Skeletal muscle satellite cell (primary cell): ENCODE measurements at regions not wholly inside any gene's neighbourhood (a gene's known extent, or its start where the extent isn't known, plus 50 kb on each side); places are given as distances from the start of the nearest gene placed in this dataset.

Experiments
- H3K27me3 ChIP-seq: 2 replicates; pipeline ENCODE4 v1.7.0; 2013; ENCODE audit warnings: low read length; ENCODE audit not compliant: control insufficient read depth, insufficient read depth
- H3K36me3 ChIP-seq: 2 replicates; pipeline ENCODE4 v1.7.0; 2013; ENCODE audit warnings: mild to moderate bottlenecking, control low read depth, low read length; ENCODE audit not compliant: insufficient read depth
- H3K4me1 ChIP-seq: 2 replicates; pipeline ENCODE4 v1.7.0; 2013; ENCODE audit warnings: low read length; ENCODE audit not compliant: control insufficient read depth, insufficient read depth
- H3K4me2 ChIP-seq: 2 replicates; pipeline ENCODE4 v1.7.0; 2013; ENCODE audit warnings: mild to moderate bottlenecking, low read length
- H3K4me3 ChIP-seq: 2 replicates; pipeline ENCODE4 v1.7.0; 2013; ENCODE audit warnings: low read length
- H3K9ac ChIP-seq: 2 replicates; pipeline ENCODE4 v1.7.0; 2013; ENCODE audit warnings: mild to moderate bottlenecking, low read depth, low read length, moderate library complexity
- H3K9me3 ChIP-seq: replicated peaks from 2 replicates; pipeline ENCODE4 v1.7.0; 2013; ENCODE audit warnings: mild to moderate bottlenecking, control low read depth, low read length

DNA sequence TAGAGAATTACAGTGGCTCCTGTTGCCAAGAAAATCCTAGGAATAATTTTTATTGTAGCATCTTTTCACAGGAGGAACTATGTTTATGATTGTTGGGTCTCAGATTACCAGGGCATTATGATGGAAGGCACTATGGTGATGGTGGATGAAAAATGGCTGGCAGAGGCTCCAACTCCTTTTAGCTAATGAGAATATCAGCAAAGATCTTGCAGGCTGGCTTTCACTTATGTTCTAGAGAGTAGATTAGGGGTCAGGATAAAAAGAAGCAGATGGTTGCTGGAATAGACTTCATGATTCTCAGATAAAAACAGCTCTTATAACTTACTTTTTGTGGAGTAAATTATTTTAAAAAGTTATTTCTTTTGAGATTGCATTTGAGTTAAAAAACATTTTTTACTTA lies 501.9 kb downstream of the TRHDE start:
- H3K27me3 ChIP-seq = no peaks in the 10 kb centered on the region
- H3K36me3 ChIP-seq = no peaks in the 10 kb centered on the region
- H3K9me3 ChIP-seq = no peaks in the 10 kb centered on the region
- H3K4me2 ChIP-seq = no peak overlapping the region
- H3K4me1 ChIP-seq = no peaks in the 10 kb centered on the region
- no peak overlapping the region for H3K4me3 ChIP-seq
- H3K9ac ChIP-seq = no peak overlapping the region

DNA sequence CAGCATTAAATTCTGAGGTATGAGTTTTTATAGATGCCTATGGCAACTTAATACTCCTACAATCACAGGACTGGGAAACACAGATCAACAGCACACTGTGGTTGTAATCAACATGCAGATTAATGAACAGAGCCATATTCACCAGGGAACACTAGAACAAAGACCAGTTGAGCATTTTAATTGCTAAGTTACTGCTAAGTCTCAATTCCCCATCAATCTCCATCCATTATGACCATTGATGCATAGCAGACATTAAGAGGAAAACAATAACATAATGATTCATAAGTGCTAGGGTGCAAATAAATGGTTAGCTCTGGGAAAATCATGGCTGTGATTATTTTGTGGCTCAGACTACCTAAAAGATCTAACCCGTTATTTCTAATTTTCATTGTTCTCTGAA lies 505.6 kb downstream of the TRHDE start:
- Histone ChIP-seq H3K4me2 (no peak overlapping the region), H3K36me3 (no peaks in the 10 kb centered on the region), H3K9me3 (no peaks in the 10 kb centered on the region), H3K27me3 (no peaks in the 10 kb centered on the region), H3K9ac (no peak overlapping the region), H3K4me3 (no peak overlapping the region), H3K4me1 (no peaks in the 10 kb centered on the region)

DNA sequence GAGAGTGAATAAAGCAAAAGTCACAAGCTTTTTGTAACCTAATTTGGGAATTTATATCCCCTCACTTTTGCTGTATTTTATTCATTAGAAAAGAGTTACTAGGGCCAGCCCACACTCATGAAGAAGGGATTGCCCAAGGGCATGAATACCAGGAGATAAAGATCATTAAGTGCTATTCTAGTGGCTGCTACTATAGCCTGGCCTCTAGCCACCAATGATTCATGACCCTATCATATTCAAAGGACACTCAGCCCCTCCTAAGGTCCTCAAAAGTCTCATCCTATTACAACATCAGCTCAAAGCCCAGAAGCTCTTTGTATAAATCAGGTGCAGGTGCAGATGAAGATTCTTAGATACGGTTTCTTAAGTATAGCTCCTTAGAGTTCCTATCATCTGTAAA lies 518.1 kb downstream of the TRHDE start:
- Histone ChIP-seq H3K9me3 (no peaks in the 10 kb centered on the region), H3K4me1 (no peaks in the 10 kb centered on the region), H3K4me2 (no peak overlapping the region), H3K9ac (no peak overlapping the region), H3K27me3 (no peaks in the 10 kb centered on the region), H3K4me3 (no peak overlapping the region), H3K36me3 (no peaks in the 10 kb centered on the region)

DNA sequence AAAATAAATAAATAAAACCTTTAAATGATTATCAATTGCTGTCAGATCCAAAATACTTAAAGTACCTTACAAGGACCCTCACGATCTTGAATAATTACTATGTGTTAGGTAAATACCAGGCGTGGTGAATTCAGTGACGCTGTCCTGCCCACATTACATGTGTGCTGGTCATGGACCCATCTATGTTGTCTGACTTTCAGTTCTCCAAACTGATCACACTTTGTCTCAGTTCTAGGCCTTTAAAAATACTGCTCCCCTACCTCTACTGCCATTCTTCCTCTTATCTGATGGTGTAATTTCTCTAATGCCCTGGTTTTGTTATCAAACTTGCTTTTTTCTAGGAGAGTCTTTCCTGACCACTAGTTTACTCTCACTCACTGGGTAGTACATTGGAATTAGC lies 520.7 kb downstream of the TRHDE start:
- H3K4me2 ChIP-seq = no peak overlapping the region
- H3K9me3 ChIP-seq = no peaks in the 10 kb centered on the region
- H3K9ac ChIP-seq = no peak overlapping the region
- H3K27me3 ChIP-seq = no peaks in the 10 kb centered on the region
- no peaks in the 10 kb centered on the region for H3K36me3 ChIP-seq
- no peak overlapping the region for H3K4me3 ChIP-seq
- H3K4me1 ChIP-seq = no peaks in the 10 kb centered on the region

DNA sequence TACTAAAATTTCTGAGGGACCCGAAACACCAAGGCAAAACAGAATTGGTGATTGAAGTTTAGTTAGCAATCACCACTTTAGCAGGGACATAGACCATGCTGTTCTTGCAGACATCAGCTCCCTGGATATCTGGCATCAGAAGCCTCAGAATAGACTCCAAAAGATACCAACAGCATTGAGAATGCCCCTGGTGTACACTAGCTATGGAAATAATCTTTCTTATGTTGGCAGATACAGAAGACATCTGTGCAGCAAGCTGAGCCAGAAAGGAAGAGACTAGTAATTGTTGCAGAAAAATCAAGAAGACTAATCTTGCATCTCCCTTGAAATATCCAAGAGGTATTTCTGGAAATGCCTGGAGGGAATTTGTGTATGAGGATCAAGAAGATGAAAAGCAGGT lies 521.6 kb downstream of the TRHDE start:
- no peaks in the 10 kb centered on the region for H3K9me3 ChIP-seq
- H3K4me3 ChIP-seq = no peak overlapping the region
- H3K9ac ChIP-seq = no peak overlapping the region
- no peaks in the 10 kb centered on the region for H3K4me1 ChIP-seq
- H3K36me3 ChIP-seq = no peaks in the 10 kb centered on the region
- H3K27me3 ChIP-seq = no peaks in the 10 kb centered on the region
- no peak overlapping the region for H3K4me2 ChIP-seq

DNA sequence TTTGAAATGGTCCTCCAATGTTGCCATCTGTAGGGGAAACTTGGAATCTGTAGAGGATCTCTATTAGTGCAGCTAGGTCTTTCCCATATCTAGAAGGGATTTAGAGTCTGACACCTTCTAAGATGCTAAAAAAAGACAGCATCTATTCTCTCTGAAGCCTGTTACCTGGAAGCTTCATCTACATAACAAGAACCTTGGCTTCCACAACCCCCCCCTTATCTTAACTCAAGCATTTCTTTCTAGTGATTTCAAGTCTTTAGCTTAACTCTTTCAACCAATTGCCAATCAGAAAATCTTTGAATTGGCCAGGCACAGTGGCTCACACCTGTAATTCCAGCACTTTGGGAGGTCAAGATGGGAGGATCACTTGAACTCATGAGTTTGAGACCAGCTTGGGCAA lies 543.3 kb downstream of the TRHDE start:
- Histone ChIP-seq H3K36me3 (no peaks in the 10 kb centered on the region), H3K9me3 (no peaks in the 10 kb centered on the region), H3K4me1 (no peaks in the 10 kb centered on the region), H3K4me2 (no peak overlapping the region), H3K9ac (no peak overlapping the region), H3K27me3 (no peaks in the 10 kb centered on the region), H3K4me3 (no peak overlapping the region)

DNA sequence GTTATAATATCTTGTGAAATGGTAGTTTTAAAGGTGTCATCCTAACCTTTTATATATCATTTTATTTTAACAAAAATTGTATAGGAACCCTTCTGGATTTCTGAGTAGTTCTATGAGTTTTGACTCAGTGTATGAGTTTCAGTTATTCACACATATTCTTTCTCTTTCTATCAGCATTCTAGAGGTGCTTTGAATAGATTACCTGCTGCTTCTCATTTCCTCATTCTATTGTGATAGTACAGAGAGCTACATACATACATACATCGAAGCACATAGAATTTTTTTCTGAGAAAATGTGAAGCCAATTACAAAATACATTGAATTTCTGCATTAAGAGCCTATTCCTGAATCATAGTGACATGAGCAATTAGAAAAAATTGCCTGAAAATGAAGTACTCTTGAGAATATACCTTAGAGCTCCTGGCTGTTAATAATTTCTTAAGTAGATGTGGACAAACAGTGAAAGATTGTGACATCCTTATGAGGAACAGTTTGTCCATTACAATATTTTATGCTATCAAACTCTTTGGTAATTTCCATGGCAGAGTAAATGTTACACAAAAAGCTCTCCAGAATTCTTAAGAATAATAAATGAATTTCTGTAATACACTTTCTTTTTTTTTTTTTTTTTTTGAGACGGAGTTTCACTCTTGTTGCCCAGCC lies 556.6 kb downstream of the TRHDE start:
- Histone ChIP-seq H3K4me2 (no peak overlapping the region), H3K36me3 (no peaks in the 10 kb centered on the region), H3K27me3 (no peaks in the 10 kb centered on the region), H3K4me3 (no peak overlapping the region), H3K4me1 (no peaks in the 10 kb centered on the region), H3K9me3 (no peaks in the 10 kb centered on the region), H3K9ac (no peak overlapping the region)

DNA sequence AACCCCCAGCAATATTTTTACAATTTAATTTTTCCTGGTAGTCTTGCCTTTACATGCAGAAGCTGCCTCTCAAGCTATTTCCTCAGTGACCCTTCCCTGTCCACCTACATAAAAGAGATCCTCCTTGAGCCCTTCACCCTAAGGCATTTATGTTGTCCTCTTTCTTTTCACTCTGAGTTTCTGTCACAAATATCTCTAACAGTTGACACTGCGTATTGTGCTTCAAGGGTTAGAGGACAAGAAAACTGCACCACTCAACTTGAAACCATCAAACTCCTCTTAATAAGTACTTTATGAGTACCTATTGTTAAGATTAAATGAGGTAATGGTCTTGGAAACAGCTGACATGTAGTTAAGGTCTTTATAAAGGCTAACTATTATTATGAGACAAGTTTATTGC lies 557.7 kb downstream of the TRHDE start:
- H3K9ac ChIP-seq = no peak overlapping the region
- H3K36me3 ChIP-seq = no peaks in the 10 kb centered on the region
- no peak overlapping the region for H3K4me2 ChIP-seq
- no peak overlapping the region for H3K4me3 ChIP-seq
- no peaks in the 10 kb centered on the region for H3K4me1 ChIP-seq
- no peaks in the 10 kb centered on the region for H3K27me3 ChIP-seq
- no peaks in the 10 kb centered on the region for H3K9me3 ChIP-seq

DNA sequence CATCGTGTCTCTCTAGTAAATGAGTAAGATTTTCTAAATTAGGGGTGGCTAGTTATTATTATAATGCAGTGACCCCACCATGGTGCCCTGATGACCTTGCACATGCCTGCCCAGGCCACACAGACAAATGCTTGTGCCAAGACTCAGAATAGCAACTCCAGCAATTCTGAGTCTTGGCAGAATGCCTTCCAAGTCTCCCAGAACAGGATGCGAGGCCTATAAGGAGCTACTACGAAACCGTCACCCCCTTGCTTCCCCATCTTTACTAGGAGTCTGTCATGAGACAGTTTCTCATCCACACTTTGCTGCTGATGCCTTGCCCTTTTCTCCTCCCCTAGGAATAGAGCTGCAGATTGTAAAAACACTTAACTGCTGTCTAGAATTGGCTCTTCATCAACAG lies 559.9 kb downstream of the TRHDE start:
- H3K9ac ChIP-seq = no peak overlapping the region
- H3K4me1 ChIP-seq = no peaks in the 10 kb centered on the region
- no peaks in the 10 kb centered on the region for H3K36me3 ChIP-seq
- no peaks in the 10 kb centered on the region for H3K9me3 ChIP-seq
- H3K4me2 ChIP-seq = no peak overlapping the region
- no peaks in the 10 kb centered on the region for H3K27me3 ChIP-seq
- no peak overlapping the region for H3K4me3 ChIP-seq

DNA sequence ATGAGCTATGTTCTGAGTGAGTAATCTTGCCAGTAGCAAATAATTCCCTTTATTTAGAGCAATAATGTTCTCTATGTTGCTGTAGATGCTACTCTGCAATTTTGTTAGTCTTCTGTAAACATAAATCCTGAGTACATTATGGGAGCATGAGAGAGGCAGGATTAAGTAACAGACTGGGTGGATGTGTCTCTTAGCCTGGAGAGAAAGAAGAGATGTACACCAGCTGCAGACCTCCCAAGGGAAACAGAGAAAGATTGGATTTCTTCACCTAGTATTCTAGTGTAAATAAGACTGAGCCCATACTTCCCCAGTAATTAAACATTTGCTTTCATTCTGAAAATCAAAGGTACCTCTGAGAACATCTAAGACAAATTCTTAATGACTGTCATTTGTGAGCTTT lies 564.0 kb downstream of the TRHDE start:
- Histone ChIP-seq H3K9me3 (no peaks in the 10 kb centered on the region), H3K9ac (no peak overlapping the region), H3K4me3 (no peak overlapping the region), H3K4me2 (no peak overlapping the region), H3K4me1 (no peaks in the 10 kb centered on the region), H3K36me3 (no peaks in the 10 kb centered on the region), H3K27me3 (no peaks in the 10 kb centered on the region)

DNA sequence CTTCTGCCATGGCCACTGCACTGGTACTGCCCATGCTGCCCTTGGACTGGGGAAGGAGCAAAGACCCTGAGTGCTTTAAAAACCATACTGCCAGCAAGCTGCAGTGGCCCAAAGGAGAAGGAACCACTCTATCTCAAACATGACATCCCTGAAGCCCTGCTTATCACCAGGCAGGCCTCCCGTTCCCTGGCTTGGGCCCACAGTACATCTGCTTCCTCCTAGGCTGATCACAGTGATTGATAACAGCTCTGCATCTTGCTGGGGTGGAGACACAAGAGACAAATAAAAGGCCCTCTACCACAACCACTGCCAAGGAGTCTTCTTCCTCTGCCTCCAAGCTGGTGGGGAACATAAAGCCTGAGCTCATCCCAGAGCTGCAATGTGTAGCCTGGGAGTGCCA lies 567.5 kb downstream of the TRHDE start:
- H3K4me3 ChIP-seq = no peak overlapping the region
- no peaks in the 10 kb centered on the region for H3K36me3 ChIP-seq
- H3K27me3 ChIP-seq = no peaks in the 10 kb centered on the region
- no peaks in the 10 kb centered on the region for H3K4me1 ChIP-seq
- no peak overlapping the region for H3K9ac ChIP-seq
- no peaks in the 10 kb centered on the region for H3K9me3 ChIP-seq
- H3K4me2 ChIP-seq = no peak overlapping the region

DNA sequence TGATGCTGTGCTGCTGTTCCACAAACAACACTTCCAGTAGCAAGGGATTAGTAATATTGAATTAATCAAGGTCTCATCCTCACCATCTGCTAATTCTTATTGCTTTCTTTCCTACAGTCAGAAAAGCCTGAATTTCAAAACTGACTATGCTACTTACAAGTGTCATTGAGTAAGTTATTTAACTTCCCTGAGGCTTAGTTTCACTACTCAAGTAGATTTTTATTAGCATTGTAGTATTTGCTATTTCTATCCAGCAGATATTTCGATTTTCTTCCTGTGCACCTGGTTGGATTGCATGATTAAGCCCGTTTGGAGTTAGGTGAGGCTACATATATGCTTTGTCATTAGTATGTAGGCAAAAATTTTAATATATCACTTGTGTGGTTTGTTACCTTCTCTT lies 591.5 kb downstream of the TRHDE start:
- no peak overlapping the region for H3K4me3 ChIP-seq
- H3K4me2 ChIP-seq = no peak overlapping the region
- H3K9ac ChIP-seq = no peak overlapping the region
- no peaks in the 10 kb centered on the region for H3K36me3 ChIP-seq
- H3K4me1 ChIP-seq = no peaks in the 10 kb centered on the region
- no peaks in the 10 kb centered on the region for H3K27me3 ChIP-seq
- no peaks in the 10 kb centered on the region for H3K9me3 ChIP-seq
